Activated T-cell treated with anti-CD3 and anti-CD28 coated beads, Interleukin-2, amount 50 U/mL, for 48 hours (primary cell): ENCODE measurements at regions not wholly inside any gene's neighbourhood (a gene's known extent, or its start where the extent isn't known, plus 50 kb on each side); places are given as distances from the start of the nearest gene placed in this dataset.
"Not testable (repeated sequence)": the region's sequence is repeated elsewhere in the genome, so short reads cannot be mapped to it uniquely, and the experiment has no call there.

Source experiments
- DNase-seq, 2 experiments: peaks; one replicate each; pipeline ENCODE4 v3.0.0-alpha.2; 2020

- not testable (repeated sequence) for DNase-seq
Measured at GRCh38 chr12:54799966-54800365, 54.4 kb upstream of the MUCL1 start.

- DNase-seq: no peak
Measured at GRCh38 chr12:54798651-54799050, 55.7 kb upstream of the MUCL1 start.

GRCh38 chr12:54796991-54797390, 57.3 kb upstream of the MUCL1 start:
- DNase-seq: no peak

- no peak for DNase-seq
Measured at GRCh38 chr12:54795644-54796043, 58.7 kb upstream of the MUCL1 start.

GRCh38 chr12:54786081-54786480, 68.2 kb upstream of the MUCL1 start:
- no peak for DNase-seq

- DNase-seq: no peak
Measured at GRCh38 chr12:54784115-54784514, 70.2 kb upstream of the MUCL1 start.

- DNase-seq: not testable (repeated sequence)
Measured at GRCh38 chr12:54777031-54777430, 77.3 kb upstream of the MUCL1 start.

- no peak for DNase-seq
Measured at GRCh38 chr12:54773593-54773992, 80.7 kb upstream of the MUCL1 start.

GRCh38 chr12:54765652-54766051, 88.7 kb upstream of the MUCL1 start:
- DNase-seq: no peak

- DNase-seq: no peak
Measured at GRCh38 chr12:54762390-54762789, 91.9 kb upstream of the MUCL1 start.

GRCh38 chr12:54759751-54760150, 94.6 kb upstream of the MUCL1 start:
- no peak for DNase-seq

GRCh38 chr12:54751493-54751892, 102.8 kb upstream of the MUCL1 start:
- no peak for DNase-seq

GRCh38 chr12:54749191-54749818, 101.1 kb upstream of the DCD start:
- DNase-seq: no peak

GRCh38 chr12:54744590-54744989, 96.4 kb upstream of the DCD start:
- no peak for DNase-seq

- DNase-seq: no peak
Measured at GRCh38 chr12:54740882-54741281, 92.7 kb upstream of the DCD start.

- DNase-seq: no peak
Measured at GRCh38 chr12:54736549-54736948, 88.4 kb upstream of the DCD start.

- DNase-seq: no peak
Measured at GRCh38 chr12:54734196-54734950, 86.2 kb upstream of the DCD start.

GRCh38 chr12:54725233-54725843, 77.2 kb upstream of the DCD start:
- DNase-seq: no peak

GRCh38 chr12:54723379-54724256, 75.5 kb upstream of the DCD start:
- DNase-seq: peak in 1 of 2 experiments; percentile 34

- DNase-seq: no peak
Measured at GRCh38 chr12:54721312-54721711, 73.1 kb upstream of the DCD start.

GRCh38 chr12:54719691-54720090, 71.5 kb upstream of the DCD start:
- no peak for DNase-seq

- DNase-seq: no peak
Measured at GRCh38 chr12:54716261-54716660, 68.1 kb upstream of the DCD start.

GRCh38 chr12:54713876-54714275, 65.7 kb upstream of the DCD start:
- DNase-seq: not testable (repeated sequence)
